ENCODE measurements at regions not wholly inside any gene's neighbourhood (a gene's known extent, or its start where the extent isn't known, plus 50 kb on each side); places are given as distances from the start of the nearest gene placed in this dataset.

DNA sequence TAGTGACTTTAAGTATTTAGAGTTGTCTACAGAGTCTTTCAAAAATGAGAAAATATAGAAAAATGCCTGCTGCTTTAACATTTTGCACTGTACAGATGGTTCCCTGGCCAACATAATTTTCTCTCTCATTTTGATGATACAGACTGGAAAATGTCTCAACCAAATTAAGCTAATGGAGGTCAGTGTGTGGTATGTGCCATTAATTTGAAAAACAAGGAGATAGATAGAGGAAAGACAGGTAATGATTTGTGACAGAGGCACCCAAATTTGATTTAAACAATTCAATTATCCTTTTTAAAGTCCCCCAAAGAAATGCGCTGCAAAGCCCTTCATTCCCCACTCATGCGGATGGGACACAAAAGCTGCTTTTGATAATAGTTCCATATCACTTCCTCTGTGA lies 140.0 kb downstream of the ASCL1 start:
- no peak overlapping the region for H2BK20ac ChIP-seq (ENCODE audit: low read length)
- ChIA-PET POLR2A (ENCODE audit: partially characterized antibody) (no interaction called here), CTCF (ENCODE audit: partially characterized antibody) (no interaction called here)
- peaks cover 0 to 3% (median 0%) of the 10 kb centered on the region in 4 experiments; a peak in 1 of 7 replicates for H3K4me1 ChIP-seq (replicated peaks in 1 of 4; ENCODE audit: control insufficient read depth in 3 of 4, insufficient read depth in 4 of 4, low read length in 3 of 4)
- H3K27ac ChIP-seq (ENCODE audit: low read depth, low read length): no peak overlapping the region
- no peaks in the 10 kb centered on the region; a peak in 1 of 8 replicates for H3K36me3 ChIP-seq (ENCODE audit: control insufficient read depth in 2 of 4, insufficient read depth in 4 of 4, low read length in 3 of 4)
- H3K56ac ChIP-seq (replicated peaks; ENCODE audit: insufficient read length, low read depth, low read length): no peak overlapping the region
- H3K4ac ChIP-seq (replicated peaks; ENCODE audit: insufficient read length, low read depth, low read length): no peak overlapping the region
- H3K14ac ChIP-seq (ENCODE audit: insufficient read length): no peak overlapping the region
- no peak overlapping the region for H2BK12ac ChIP-seq (ENCODE audit: low read depth, low read length)
- no peak overlapping the region for H4K5ac ChIP-seq (ENCODE audit: insufficient read length, low read depth, low read length)
- no peaks in the 10 kb centered on the region for H3K27me3 ChIP-seq (replicated peaks in 1 of 4; ENCODE audit: control insufficient read depth in 3 of 4, extremely low read depth in 1 of 4, insufficient read depth in 3 of 4, low read length in 3 of 4)
- no peaks in the 10 kb centered on the region for H3K9me3 ChIP-seq (ENCODE audit: insufficient read depth in 2 of 2, low read depth in 1 of 2, low read length in 1 of 2)
- no peak overlapping the region for H3K9ac ChIP-seq (replicated peaks in 1 of 4; ENCODE audit: extremely low read depth in 1 of 4, low read depth in 3 of 4, low read length in 3 of 4)
- no peak overlapping the region for H2AK5ac ChIP-seq (ENCODE audit: low read depth, low read length)
- DNase-seq (ENCODE audit: low read depth in 1 of 2, low spot score in 2 of 2) (no peak), FAIRE-seq (peak; percentile 24)
- no peaks in the 10 kb centered on the region; a peak in 1 of 4 replicates for H3K79me2 ChIP-seq (ENCODE audit: control insufficient read depth in 1 of 2, insufficient read depth in 2 of 2, low read length in 2 of 2)
- H4K8ac ChIP-seq (ENCODE audit: extremely low read depth, insufficient read depth, low read length): no peak overlapping the region
- no peaks in the 10 kb centered on the region for H3K23me2 ChIP-seq (ENCODE audit: low read depth, low read length)
- H2AFZ ChIP-seq (ENCODE audit: low read length): no peak overlapping the region
- H3K79me1 ChIP-seq (ENCODE audit: low read depth, low read length): no peaks in the 10 kb centered on the region
- H3K18ac ChIP-seq (ENCODE audit: extremely low read depth, low read length): no peak overlapping the region
- H3K23ac ChIP-seq (ENCODE audit: insufficient read length): no peak overlapping the region
- no peak overlapping the region for H4K91ac ChIP-seq (replicated peaks; ENCODE audit: insufficient read length, low read length)
- no peak overlapping the region for H2BK5ac ChIP-seq (ENCODE audit: low read depth, low read length)
- WGBS, 2 experiments (ENCODE audit: extremely low coverage in 1 of 2, insufficient coverage in 1 of 2, insufficient read length in 1 of 2, insufficient replicate concordance in 2 of 2, low coverage in 1 of 2, low lambda C conversion rate in 2 of 2, missing lambda C conversion rate in 1 of 2): 100% methylated on average over 2 of the region's 2 CpGs; no CpG with 5 or more reads in 1 of the 2 experiments
- no peaks in the 10 kb centered on the region for H4K20me1 ChIP-seq (replicated peaks in 1 of 2; ENCODE audit: control insufficient read depth in 1 of 2, insufficient read depth in 2 of 2, low read length in 2 of 2)
- no peak overlapping the region for H2BK15ac ChIP-seq (ENCODE audit: low read length)
- no peak overlapping the region for H2BK120ac ChIP-seq (replicated peaks; ENCODE audit: low read depth, low read length)
- H3K4me2 ChIP-seq (ENCODE audit: insufficient read depth in 1 of 2, low read depth in 2 of 2, low read length in 2 of 2): no peak overlapping the region
- no peak overlapping the region for H3K4me3 ChIP-seq (ENCODE audit: extremely low read depth in 1 of 4, insufficient read depth in 2 of 4, low read depth in 3 of 4, low read length in 4 of 4)
- TF ChIP-seq MAX (IDR thresholded peaks at IDR 0.05) (no peak), KDM5A (IDR thresholded peaks at IDR 0.05; ENCODE audit: low read length) (no peak), JUN (IDR thresholded peaks at IDR 0.05; ENCODE audit: low read depth, low read length) (no peak), MAFK (IDR thresholded peaks at IDR 0.05; ENCODE audit: low read depth, low read length) (no peak), BCL11A (IDR thresholded peaks at IDR 0.05; ENCODE audit: low read depth in 2 of 2, low read length in 2 of 2) (no peak), SUZ12 (IDR thresholded peaks at IDR 0.05; ENCODE audit: low read length) (no peak), RBBP5 (IDR thresholded peaks at IDR 0.05; ENCODE audit: borderline replicate concordance, low read depth, low read length) (no peak)
- TF ChIP-seq, protein P1, sequence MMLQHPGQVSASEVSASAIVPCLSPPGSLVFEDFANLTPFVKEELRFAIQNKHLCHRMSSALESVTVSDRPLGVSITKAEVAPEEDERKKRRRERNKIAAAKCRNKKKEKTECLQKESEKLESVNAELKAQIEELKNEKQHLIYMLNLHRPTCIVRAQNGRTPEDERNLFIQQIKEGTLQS (IDR thresholded peaks at IDR 0.05; ENCODE audit: insufficient read depth, low read depth, low read length): no peak
- TF ChIP-seq, protein P2, sequence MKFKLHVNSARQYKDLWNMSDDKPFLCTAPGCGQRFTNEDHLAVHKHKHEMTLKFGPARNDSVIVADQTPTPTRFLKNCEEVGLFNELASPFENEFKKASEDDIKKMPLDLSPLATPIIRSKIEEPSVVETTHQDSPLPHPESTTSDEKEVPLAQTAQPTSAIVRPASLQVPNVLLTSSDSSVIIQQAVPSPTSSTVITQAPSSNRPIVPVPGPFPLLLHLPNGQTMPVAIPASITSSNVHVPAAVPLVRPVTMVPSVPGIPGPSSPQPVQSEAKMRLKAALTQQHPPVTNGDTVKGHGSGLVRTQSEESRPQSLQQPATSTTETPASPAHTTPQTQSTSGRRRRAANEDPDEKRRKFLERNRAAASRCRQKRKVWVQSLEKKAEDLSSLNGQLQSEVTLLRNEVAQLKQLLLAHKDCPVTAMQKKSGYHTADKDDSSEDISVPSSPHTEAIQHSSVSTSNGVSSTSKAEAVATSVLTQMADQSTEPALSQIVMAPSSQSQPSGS (IDR thresholded peaks at IDR 0.05; ENCODE audit: low read length): no peak
